ENCODE measurements at regions not wholly inside any gene's neighbourhood (a gene's known extent, or its start where the extent isn't known, plus 50 kb on each side); places are given as distances from the start of the nearest gene placed in this dataset.

DNA sequence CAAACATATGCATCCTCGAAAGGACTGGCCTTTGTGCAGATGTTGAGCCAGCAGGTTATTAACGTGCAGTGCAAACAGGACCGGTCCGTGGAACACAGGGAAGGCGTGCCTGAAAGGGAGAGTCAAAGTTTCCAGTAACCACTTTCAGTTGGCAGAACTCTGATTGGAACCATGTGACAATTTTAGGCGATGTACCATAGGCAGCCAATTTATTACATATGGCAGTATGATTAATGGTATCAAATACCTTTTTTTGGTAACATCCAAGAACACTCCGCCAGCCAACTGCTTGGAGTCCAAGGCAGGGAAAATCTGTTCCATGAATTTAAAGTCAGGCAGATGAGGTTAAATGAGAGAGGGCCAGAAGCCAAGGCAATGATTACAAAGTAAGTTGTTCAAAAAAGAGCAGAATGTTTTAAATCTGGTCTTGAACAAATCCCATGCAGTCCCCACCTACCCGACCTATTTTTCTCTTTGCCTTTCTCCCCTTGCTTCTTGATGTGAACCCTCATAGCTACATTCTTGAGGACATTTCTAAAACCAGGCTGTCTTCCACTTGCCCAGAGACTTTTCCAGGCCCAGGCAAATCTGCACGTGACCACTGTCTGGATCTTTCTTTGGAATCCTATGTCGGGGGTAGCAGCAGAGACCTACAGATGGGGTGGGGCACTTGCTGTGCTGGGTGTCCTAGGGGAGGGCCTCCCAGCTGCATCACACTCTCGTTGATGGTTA lies 351.7 kb downstream of the HRH4 start:
- no peak for FAIRE-seq
- DNase-seq (ENCODE audit: insufficient read length, low spot score), result no peak

- no peak for FAIRE-seq
- no peak for DNase-seq (ENCODE audit: insufficient read length, low spot score)
Measured at GRCh38 chr18:24814521-24814920, 354.1 kb downstream of the HRH4 start.

DNA sequence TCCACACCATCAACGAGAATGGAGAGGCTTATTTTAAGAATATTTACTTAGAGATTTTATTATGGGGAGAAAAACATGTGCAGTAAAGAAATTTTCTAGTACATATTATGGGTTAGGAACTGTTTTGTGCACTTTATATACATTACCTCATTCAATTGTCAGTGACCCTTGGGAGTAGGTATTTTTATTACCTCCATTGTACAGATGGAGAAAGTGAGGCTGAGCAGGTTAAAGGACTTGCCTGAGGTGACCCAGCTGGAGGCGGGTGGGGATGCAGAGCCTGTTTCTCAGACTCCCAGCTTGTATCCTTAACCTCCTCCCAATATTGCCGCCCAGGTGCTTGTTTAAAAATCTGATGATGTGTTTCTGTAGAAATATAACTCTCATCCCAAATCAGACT lies 356.7 kb downstream of the HRH4 start:
- no peak for FAIRE-seq

GRCh38 chr18:24817587-24818371 lies 357.3 kb downstream of the HRH4 start:
- DNase-seq (ENCODE audit: insufficient read length, low spot score), result no peak
- FAIRE-seq, result no peak

More for the DNA sequence above, 356.7 kb downstream of the HRH4 start:
- no peak for DNase-seq (ENCODE audit: insufficient read length, low spot score)

GRCh38 chr18:24818441-24818840 lies 358.0 kb downstream of the HRH4 start:
- FAIRE-seq, result no peak
- DNase-seq (ENCODE audit: insufficient read length, low spot score), result no peak

DNA sequence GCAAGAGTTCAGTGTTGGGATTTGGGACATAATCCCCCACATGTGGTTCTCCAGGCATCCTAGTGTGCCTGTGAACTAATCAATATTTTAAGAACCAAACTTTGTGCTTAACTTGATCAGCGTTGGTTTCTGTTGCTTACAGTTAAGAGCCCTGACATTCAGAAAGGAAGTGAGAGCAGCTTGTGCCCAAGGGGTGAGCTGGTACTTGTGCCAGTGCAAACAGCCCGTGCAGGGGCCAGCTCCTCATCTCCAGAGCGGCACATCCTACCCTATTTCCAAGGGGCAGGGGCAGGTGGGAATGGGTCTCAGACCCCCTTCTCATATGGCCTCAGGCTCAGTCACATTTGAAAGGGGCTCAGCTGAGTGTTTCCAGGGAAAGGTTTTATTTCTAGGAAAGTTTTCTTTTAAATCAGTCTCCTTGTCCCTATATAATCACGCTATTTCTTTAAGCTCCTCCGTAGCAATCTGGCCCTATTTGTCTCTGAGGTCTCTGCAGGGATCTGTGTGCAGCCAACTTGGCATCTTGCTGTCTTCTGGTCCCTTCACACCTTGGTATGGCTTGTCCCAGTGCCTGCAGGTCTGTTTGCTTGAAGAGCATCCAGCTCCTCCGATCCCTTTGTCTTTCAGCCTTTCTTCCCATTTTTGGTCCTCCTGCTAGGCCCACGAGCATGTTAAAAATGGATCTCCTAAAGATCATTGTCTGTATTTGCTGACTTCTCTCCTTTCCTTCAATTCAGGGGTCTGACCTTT lies 358.9 kb downstream of the HRH4 start:
- DNase-seq (ENCODE audit: insufficient read length, low spot score) (no peak), FAIRE-seq (no peak)

DNA sequence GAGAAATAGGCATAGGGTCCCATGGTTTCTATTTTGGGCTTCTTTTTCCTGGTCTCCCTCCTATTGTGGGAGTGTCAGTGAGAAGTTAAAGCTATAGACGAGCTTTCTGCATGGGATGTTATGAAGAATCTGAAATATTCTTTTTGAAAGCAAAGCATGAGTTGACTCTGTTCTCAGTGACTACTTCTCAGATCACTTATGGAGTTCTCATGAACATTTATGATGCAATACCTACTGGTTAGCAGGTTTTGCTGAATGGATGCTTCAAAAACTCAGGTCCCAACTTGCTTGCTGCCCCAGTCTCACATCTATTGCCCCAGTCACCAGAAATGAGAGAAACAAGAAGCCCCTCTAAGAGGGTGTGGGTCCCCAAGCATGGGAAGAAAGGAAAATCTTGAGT lies 365.0 kb downstream of the HRH4 start:
- no peak for DNase-seq (ENCODE audit: insufficient read length, low spot score)
- FAIRE-seq, result no peak

GRCh38 chr18:24826605-24827004 lies 366.2 kb downstream of the HRH4 start:
- FAIRE-seq (no peak), DNase-seq (ENCODE audit: insufficient read length, low spot score) (no peak)

DNA sequence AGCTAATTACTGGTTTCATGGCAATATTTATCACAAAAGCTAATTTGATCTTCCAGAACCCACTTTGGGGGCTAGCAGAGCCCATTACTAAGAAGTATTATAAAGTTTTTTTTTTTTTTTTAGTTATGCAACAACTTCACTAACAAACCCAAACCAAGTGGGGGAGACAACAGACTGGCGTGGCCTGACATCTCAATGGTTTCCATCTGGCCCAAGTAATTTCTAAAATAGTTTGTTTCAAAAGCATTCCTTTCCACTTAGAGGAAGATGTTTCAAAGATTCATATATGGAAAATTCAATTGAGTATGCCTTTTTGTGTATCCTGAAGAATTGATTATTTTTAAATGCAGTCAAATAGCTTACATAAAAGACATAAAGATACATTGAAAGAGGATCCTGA lies 367.1 kb downstream of the HRH4 start:
- FAIRE-seq (no peak), DNase-seq (ENCODE audit: insufficient read length, low spot score) (no peak)

DNA sequence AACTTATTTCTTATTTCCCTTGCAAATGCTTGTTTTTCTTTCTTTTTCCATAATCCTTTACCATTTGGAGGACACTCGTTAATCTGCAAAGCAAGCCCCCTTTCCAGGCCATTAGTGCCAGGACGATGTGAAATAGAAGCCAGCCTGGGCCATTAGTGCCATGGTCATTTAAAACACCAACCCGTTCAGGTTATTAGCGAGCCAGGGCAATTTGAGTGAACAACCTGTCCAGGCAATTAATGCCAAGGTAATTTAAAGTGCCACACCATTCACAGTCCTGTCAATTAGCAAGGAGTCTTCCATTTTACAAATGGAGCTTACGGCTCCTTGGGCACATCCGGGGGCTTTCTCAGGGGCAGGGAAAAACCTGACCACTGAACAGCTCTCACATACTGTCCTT lies 370.6 kb downstream of the HRH4 start:
- no peak for DNase-seq (ENCODE audit: insufficient read length, low spot score)
- no peak for FAIRE-seq

- DNase-seq (ENCODE audit: insufficient read length, low spot score) (no peak), FAIRE-seq (no peak)
Measured at GRCh38 chr18:24831871-24832665, 371.6 kb downstream of the HRH4 start.

DNA sequence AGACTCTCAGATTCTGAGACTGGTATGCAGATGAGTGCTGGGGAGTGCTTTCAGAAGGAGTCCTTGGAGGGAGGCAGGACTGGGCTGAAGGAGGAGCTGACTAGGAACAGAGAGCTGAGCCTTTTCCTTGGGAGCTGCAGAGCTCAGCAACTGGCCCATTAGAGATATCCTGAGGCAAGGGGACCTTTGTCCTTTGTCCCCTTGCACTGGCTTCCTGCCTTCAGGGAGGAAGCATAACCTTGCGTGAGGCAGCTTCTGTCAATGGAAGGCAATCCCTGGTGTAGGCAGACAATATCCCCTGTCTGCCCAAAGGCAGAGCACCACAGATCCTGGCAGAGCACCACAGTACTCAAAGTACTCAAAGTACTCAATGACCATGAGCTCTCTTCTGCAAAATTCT lies 375.3 kb downstream of the HRH4 start:
- no peak for FAIRE-seq
- no peak for DNase-seq (ENCODE audit: insufficient read length, low spot score)

- DNase-seq (ENCODE audit: insufficient read length, low spot score) (no peak), FAIRE-seq (no peak)
Measured at GRCh38 chr18:24837066-24837465, 376.6 kb downstream of the HRH4 start.

GRCh38 chr18:24840051-24840450 lies 379.6 kb downstream of the HRH4 start:
- DNase-seq (ENCODE audit: insufficient read length, low spot score), result no peak
- FAIRE-seq, result no peak

GRCh38 chr18:24840640-24841039 lies 380.2 kb downstream of the HRH4 start:
- FAIRE-seq (no peak), DNase-seq (ENCODE audit: insufficient read length, low spot score) (no peak)

- DNase-seq (ENCODE audit: insufficient read length, low spot score) (no peak), FAIRE-seq (no peak)
Measured at GRCh38 chr18:24841536-24841935, 381.1 kb downstream of the HRH4 start.

DNA sequence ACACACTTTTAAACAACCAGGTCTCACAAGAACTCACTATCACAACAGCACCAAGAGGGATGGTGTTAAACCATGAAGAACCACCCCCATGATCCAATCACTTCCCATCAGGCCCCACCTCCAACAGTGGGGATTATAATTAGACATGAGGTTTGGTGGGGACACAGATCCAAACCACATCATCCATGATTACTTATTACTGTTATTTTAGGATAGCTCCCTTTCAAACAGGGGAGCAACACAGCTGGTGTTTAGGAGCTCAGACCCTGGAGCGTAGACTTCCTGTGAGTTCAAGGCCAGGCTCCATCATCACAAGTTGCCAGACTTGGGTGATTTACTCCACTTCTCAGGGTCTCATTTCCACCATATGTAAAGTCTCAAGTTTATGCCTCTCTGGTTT lies 382.7 kb downstream of the HRH4 start:
- no peak for DNase-seq (ENCODE audit: insufficient read length, low spot score)
- FAIRE-seq, result no peak

DNA sequence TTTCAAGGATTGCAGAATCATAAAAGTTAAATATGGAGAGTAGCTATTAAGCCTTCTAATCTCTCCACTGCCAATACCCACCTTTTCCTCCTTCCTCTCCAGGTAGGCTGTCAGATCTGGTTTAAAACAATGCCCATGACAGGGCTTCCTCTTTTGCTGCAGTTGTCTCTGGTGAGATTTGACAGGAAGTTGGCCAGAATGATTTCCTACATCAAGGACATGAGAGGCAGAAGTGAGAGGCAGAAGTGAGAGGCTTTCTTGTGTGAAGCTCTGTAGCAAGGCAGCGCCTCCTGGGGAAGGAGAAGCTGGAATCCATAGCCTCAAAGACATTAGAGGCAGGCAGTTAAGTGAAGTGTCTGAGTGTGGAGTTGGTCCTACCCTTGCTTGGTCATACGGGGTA lies 385.7 kb downstream of the HRH4 start:
- no peak for DNase-seq (ENCODE audit: insufficient read length, low spot score)
- FAIRE-seq, result no peak

- FAIRE-seq (no peak), DNase-seq (ENCODE audit: insufficient read length, low spot score) (no peak)
Measured at GRCh38 chr18:24850532-24850931, 390.1 kb downstream of the HRH4 start.

- FAIRE-seq, result no peak
- no peak for DNase-seq (ENCODE audit: insufficient read length, low spot score)
Measured at GRCh38 chr18:24853076-24853475, 392.6 kb downstream of the HRH4 start.
